ENCODE measurements at regions not wholly inside any gene's neighbourhood (a gene's known extent, or its start where the extent isn't known, plus 50 kb on each side); places are given as distances from the start of the nearest gene placed in this dataset.

GRCh38 chr13:59371229-59371628, 792.5 kb downstream of the DIAPH3 start:
- TF ChIP-seq, protein P1, sequence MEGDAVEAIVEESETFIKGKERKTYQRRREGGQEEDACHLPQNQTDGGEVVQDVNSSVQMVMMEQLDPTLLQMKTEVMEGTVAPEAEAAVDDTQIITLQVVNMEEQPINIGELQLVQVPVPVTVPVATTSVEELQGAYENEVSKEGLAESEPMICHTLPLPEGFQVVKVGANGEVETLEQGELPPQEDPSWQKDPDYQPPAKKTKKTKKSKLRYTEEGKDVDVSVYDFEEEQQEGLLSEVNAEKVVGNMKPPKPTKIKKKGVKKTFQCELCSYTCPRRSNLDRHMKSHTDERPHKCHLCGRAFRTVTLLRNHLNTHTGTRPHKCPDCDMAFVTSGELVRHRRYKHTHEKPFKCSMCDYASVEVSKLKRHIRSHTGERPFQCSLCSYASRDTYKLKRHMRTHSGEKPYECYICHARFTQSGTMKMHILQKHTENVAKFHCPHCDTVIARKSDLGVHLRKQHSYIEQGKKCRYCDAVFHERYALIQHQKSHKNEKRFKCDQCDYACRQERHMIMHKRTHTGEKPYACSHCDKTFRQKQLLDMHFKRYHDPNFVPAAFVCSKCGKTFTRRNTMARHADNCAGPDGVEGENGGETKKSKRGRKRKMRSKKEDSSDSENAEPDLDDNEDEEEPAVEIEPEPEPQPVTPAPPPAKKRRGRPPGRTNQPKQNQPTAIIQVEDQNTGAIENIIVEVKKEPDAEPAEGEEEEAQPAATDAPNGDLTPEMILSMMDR (conservative IDR thresholded peaks at IDR 0.05; ENCODE audit: low read length), result no peak
- TF ChIP-seq EZH2phosphoT487 (IDR thresholded peaks at IDR 0.05; ENCODE audit: borderline replicate concordance), result no peak
